ENCODE measurements at regions not wholly inside any gene's neighbourhood (a gene's known extent, or its start where the extent isn't known, plus 50 kb on each side); places are given as distances from the start of the nearest gene placed in this dataset.

GRCh38 chr2:186950694-186951093, 101.7 kb upstream of the ZSWIM2 start:
- H3K27me3 ChIP-seq, result no peaks in the 10 kb centered on the region
- WGBS, 2 donors, result 75 to 87% methylated on average over 3 of the region's 3 CpGs
- no peaks in the 10 kb centered on the region for H3K36me3 ChIP-seq
- no peaks in the 10 kb centered on the region for H3K4me1 ChIP-seq
- TF ChIP-seq POLR2AphosphoS5 (IDR thresholded peaks at IDR 0.05) (no peak), EP300 (IDR thresholded peaks at IDR 0.05) (no peak), POLR2A (IDR thresholded peaks at IDR 0.05) (no peak), CTCF (IDR thresholded peaks at IDR 0.05) (no peak)
- intact Hi-C loops (cut with DNase I), result no loop called here
- no peak overlapping the region for H3K4me3 ChIP-seq
- H3K27ac ChIP-seq, result no peak overlapping the region
- DNase-seq, result no peak
- H3K9me3 ChIP-seq, result no peaks in the 10 kb centered on the region

- no peak for DNase-seq
- H3K27me3 ChIP-seq, result no peaks in the 10 kb centered on the region
- H3K9me3 ChIP-seq, result no peaks in the 10 kb centered on the region
- intact Hi-C loops (cut with DNase I), result no loop called here
- H3K36me3 ChIP-seq, result no peaks in the 10 kb centered on the region
- no peak overlapping the region for H3K27ac ChIP-seq
- peak in 1 of 4 donors; percentile 12 for TF ChIP-seq POLR2AphosphoS5 (IDR thresholded peaks at IDR 0.05)
- TF ChIP-seq CTCF (IDR thresholded peaks at IDR 0.05), result no peak
- 76 to 84% methylated on average over 4 of the region's 4 CpGs for WGBS, 2 donors
- no peaks in the 10 kb centered on the region for H3K4me1 ChIP-seq
- H3K4me3 ChIP-seq, result no peak overlapping the region
These were observed 100.8 kb upstream of the ZSWIM2 start for GRCh38 chr2:186949726-186950256.

GRCh38 chr2:186947516-186947915, 98.5 kb upstream of the ZSWIM2 start:
- no peak for DNase-seq
- Histone ChIP-seq H3K4me3 (no peak overlapping the region), H3K9me3 (no peaks in the 10 kb centered on the region), H3K27ac (no peak overlapping the region), H3K36me3 (no peaks in the 10 kb centered on the region), H3K27me3 (no peaks in the 10 kb centered on the region), H3K4me1 (no peaks in the 10 kb centered on the region)
- TF ChIP-seq CTCF (IDR thresholded peaks at IDR 0.05) (no peak), EP300 (IDR thresholded peaks at IDR 0.05) (no peak), POLR2A (IDR thresholded peaks at IDR 0.05) (no peak), POLR2AphosphoS5 (IDR thresholded peaks at IDR 0.05) (no peak)
- WGBS, 2 donors, result 87 to 93% methylated on average over 2 of the region's 2 CpGs
- intact Hi-C loops (cut with DNase I), result no loop called here

- intact Hi-C loops (cut with DNase I), result no loop called here
- Histone ChIP-seq H3K9me3 (no peaks in the 10 kb centered on the region), H3K4me3 (no peak overlapping the region), H3K27ac (no peak overlapping the region), H3K27me3 (no peaks in the 10 kb centered on the region), H3K4me1 (no peaks in the 10 kb centered on the region), H3K36me3 (no peaks in the 10 kb centered on the region)
- TF ChIP-seq POLR2A (IDR thresholded peaks at IDR 0.05) (no peak), EP300 (IDR thresholded peaks at IDR 0.05) (no peak), CTCF (IDR thresholded peaks at IDR 0.05) (no peak), POLR2AphosphoS5 (IDR thresholded peaks at IDR 0.05) (no peak)
- DNase-seq, result no peak
- WGBS, 2 donors, result 26 to 77% methylated on average over 2 of the region's 2 CpGs
These were observed 98.0 kb upstream of the ZSWIM2 start for GRCh38 chr2:186946896-186947467.

- no peaks in the 10 kb centered on the region for H3K36me3 ChIP-seq
- DNase-seq, result no peak
- TF ChIP-seq POLR2A (IDR thresholded peaks at IDR 0.05), result no peak
- TF ChIP-seq EP300 (IDR thresholded peaks at IDR 0.05), result no peak
- TF ChIP-seq CTCF (IDR thresholded peaks at IDR 0.05), result no peak
- intact Hi-C loops (cut with DNase I), result no loop called here
- H3K27ac ChIP-seq, result no peak overlapping the region
- H3K4me3 ChIP-seq, result no peak overlapping the region
- no peaks in the 10 kb centered on the region for H3K27me3 ChIP-seq
- H3K4me1 ChIP-seq, result no peaks in the 10 kb centered on the region
- no peaks in the 10 kb centered on the region for H3K9me3 ChIP-seq
- 43 to 57% methylated on average over 1 of the region's 1 CpG for WGBS, 2 donors
These were observed 92.9 kb upstream of the ZSWIM2 start for GRCh38 chr2:186941853-186942252.

Measured in sigmoid colon (tissue), 6 donors.